Esophagus squamous epithelium (tissue), 4 donors: ENCODE measurements at regions not wholly inside any gene's neighbourhood (a gene's known extent, or its start where the extent isn't known, plus 50 kb on each side); places are given as distances from the start of the nearest gene placed in this dataset.

Experiments
- POLR2A ChIP-seq, 4 donors: fragments of 450-650 bp; IDR thresholded peaks; one replicate each; pipeline ENCODE4 v1.6.1; 2017; ENCODE audit warnings: antibody characterized with exemption in 4 of 4, mild to moderate bottlenecking in 4 of 4, moderate library complexity in 3 of 4
- TF ChIP-seq, protein P1 (sequence below), 6 experiments: fragments of 450-650 bp in 4 of 6; fragments of 200-600 bp in 2 of 6; sonication (generic) in 2 of 6; IDR thresholded peaks; one replicate each; pipeline ENCODE4 v1.5.1; 2016 to 2019; ENCODE audit warnings: antibody characterized with exemption in 6 of 6, mild to moderate bottlenecking in 4 of 6, moderate library complexity in 4 of 6

DNA sequence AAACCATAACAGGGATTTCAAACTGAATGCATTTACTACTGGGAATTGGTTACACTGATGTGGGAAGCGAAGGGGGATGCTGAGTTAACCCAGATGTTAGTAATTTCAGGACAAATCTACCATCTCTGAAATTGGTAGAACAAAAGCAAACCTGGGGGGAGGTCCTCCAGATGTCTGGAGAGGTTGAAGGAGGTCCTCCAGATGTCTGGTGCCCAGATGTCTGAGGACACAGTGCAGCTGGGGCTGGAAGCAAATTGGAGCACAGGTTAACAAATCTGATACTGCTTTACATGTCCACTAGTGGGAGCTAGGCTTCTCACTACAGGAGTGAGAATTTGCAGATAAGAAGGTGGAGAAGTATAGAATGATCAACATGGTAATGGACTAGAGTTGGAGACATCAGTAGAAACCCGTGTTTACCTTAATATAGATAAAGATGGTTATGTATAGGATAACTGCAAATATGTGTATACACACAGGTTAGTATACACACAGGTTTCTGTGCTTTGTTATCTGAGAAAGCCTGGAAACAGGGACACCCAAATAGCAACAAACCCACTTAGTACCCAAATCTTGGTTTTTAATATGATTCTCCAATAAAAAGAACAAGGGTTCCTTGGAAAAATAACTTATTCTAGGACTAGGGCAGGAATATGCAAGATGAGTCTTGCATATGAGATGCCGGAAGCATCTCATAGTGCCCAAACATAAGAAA, 162.5 kb downstream of the C12orf50 start:
- TF ChIP-seq, protein P1, sequence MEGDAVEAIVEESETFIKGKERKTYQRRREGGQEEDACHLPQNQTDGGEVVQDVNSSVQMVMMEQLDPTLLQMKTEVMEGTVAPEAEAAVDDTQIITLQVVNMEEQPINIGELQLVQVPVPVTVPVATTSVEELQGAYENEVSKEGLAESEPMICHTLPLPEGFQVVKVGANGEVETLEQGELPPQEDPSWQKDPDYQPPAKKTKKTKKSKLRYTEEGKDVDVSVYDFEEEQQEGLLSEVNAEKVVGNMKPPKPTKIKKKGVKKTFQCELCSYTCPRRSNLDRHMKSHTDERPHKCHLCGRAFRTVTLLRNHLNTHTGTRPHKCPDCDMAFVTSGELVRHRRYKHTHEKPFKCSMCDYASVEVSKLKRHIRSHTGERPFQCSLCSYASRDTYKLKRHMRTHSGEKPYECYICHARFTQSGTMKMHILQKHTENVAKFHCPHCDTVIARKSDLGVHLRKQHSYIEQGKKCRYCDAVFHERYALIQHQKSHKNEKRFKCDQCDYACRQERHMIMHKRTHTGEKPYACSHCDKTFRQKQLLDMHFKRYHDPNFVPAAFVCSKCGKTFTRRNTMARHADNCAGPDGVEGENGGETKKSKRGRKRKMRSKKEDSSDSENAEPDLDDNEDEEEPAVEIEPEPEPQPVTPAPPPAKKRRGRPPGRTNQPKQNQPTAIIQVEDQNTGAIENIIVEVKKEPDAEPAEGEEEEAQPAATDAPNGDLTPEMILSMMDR (IDR thresholded peaks at IDR 0.05) = peak in 2 of 6 experiments; percentile 16 to 38
- TF ChIP-seq POLR2A (IDR thresholded peaks at IDR 0.05) = no peak
